ENCODE measurements at regions not wholly inside any gene's neighbourhood (a gene's known extent, or its start where the extent isn't known, plus 50 kb on each side); places are given as distances from the start of the nearest gene placed in this dataset.

GRCh38 chr5:73284220-73284795 is 111.3 kb downstream of the TMEM174 start:
- TF ChIP-seq, protein P1, sequence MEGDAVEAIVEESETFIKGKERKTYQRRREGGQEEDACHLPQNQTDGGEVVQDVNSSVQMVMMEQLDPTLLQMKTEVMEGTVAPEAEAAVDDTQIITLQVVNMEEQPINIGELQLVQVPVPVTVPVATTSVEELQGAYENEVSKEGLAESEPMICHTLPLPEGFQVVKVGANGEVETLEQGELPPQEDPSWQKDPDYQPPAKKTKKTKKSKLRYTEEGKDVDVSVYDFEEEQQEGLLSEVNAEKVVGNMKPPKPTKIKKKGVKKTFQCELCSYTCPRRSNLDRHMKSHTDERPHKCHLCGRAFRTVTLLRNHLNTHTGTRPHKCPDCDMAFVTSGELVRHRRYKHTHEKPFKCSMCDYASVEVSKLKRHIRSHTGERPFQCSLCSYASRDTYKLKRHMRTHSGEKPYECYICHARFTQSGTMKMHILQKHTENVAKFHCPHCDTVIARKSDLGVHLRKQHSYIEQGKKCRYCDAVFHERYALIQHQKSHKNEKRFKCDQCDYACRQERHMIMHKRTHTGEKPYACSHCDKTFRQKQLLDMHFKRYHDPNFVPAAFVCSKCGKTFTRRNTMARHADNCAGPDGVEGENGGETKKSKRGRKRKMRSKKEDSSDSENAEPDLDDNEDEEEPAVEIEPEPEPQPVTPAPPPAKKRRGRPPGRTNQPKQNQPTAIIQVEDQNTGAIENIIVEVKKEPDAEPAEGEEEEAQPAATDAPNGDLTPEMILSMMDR (conservative IDR thresholded peaks at IDR 0.05; ENCODE audit: low read depth, low read length), result no peak
- no peak for TF ChIP-seq POLR2A (IDR thresholded peaks at IDR 0.05; ENCODE audit: low read depth, low read length)
- no peak for TF ChIP-seq CHD1 (IDR thresholded peaks at IDR 0.05; ENCODE audit: low read depth, low read length)

All from IMR-90 (cell line).